Endodermal cell (in vitro differentiated cells): ENCODE measurements at regions not wholly inside any gene's neighbourhood (a gene's known extent, or its start where the extent isn't known, plus 50 kb on each side); places are given as distances from the start of the nearest gene placed in this dataset.

Source experiments
- DNase-seq: peaks from one replicate; pipeline ENCODE4 v3.0.0-alpha.2; 2017
- H3K27ac ChIP-seq: 2 replicates; pipeline ENCODE4 v1.5.1; 2013; ENCODE audit warnings: mild to moderate bottlenecking, low read depth, low read length, moderate library complexity
- H3K27me3 ChIP-seq: 2 replicates; pipeline ENCODE4 v1.6.1; 2013; ENCODE audit warnings: mild to moderate bottlenecking, low read length, moderate library complexity; ENCODE audit not compliant: insufficient read depth, control insufficient read depth, poor library complexity, severe bottlenecking
- H3K36me3 ChIP-seq: 2 replicates; pipeline ENCODE4 v1.7.0; 2013; ENCODE audit warnings: mild to moderate bottlenecking, low read length, moderate library complexity; ENCODE audit not compliant: control insufficient read depth, insufficient read depth
- H3K4me1 ChIP-seq: one replicate; pipeline ENCODE4 v1.7.0; 2013; ENCODE audit warnings: low read length; ENCODE audit not compliant: control insufficient read depth, insufficient read depth
- H3K4me3 ChIP-seq: 2 replicates; pipeline ENCODE4 v1.5.1; 2013; ENCODE audit warnings: mild to moderate bottlenecking, low read length, moderate library complexity
- H3K9ac ChIP-seq: 2 replicates; pipeline ENCODE4 v1.6.1; 2013; ENCODE audit warnings: mild to moderate bottlenecking, low read length, moderate library complexity; ENCODE audit not compliant: poor library complexity, severe bottlenecking; ENCODE audit errors: extremely low read depth
- H3K9me3 ChIP-seq: 2 replicates; pipeline ENCODE4 v1.6.1; 2013; ENCODE audit warnings: mild to moderate bottlenecking, low read length, moderate library complexity; ENCODE audit not compliant: control insufficient read depth
- H3K27ac Mint-ChIP-seq: 2 replicates; pipeline ENCODE4 v1.8.0; 2020; ENCODE audit warnings: mixed read lengths
- H3K27me3 Mint-ChIP-seq: 2 replicates; pipeline ENCODE4 v1.8.0; 2021; ENCODE audit warnings: mild to moderate bottlenecking, mixed read lengths; ENCODE audit not compliant: insufficient read depth
- H3K36me3 Mint-ChIP-seq: 2 replicates; pipeline ENCODE4 v1.8.0; 2020; ENCODE audit warnings: low read depth, mixed read lengths
- H3K4me1 Mint-ChIP-seq: 2 replicates; pipeline ENCODE4 v1.8.0; 2020; ENCODE audit warnings: mixed read lengths
- H3K4me3 Mint-ChIP-seq: 2 replicates; pipeline ENCODE4 v1.8.0; 2020; ENCODE audit warnings: mild to moderate bottlenecking, moderate library complexity, mixed read lengths
- H3K9me3 Mint-ChIP-seq: 2 replicates; pipeline ENCODE4 v1.8.0; 2020; ENCODE audit warnings: mild to moderate bottlenecking, mixed read lengths
- CTCF ChIP-seq: fragments of 200-600 bp; sonication (generic); conservative IDR thresholded peaks from 2 replicates; pipeline ENCODE4 v1.5.0; 2021; ENCODE audit warnings: antibody characterized with exemption, mild to moderate bottlenecking
- WGBS, 2 experiments: methylation state at CpG; one replicate each; pipeline versions ENCODE4 v1.1.5 to v1.1.7; 2013; ENCODE audit warnings: missing lambda C conversion rate in 2 of 2, mixed read lengths in 1 of 2; ENCODE audit not compliant: insufficient coverage in 1 of 2, insufficient read length in 1 of 2; 5-methylcytosine and 5-hydroxymethylcytosine counted together

DNA sequence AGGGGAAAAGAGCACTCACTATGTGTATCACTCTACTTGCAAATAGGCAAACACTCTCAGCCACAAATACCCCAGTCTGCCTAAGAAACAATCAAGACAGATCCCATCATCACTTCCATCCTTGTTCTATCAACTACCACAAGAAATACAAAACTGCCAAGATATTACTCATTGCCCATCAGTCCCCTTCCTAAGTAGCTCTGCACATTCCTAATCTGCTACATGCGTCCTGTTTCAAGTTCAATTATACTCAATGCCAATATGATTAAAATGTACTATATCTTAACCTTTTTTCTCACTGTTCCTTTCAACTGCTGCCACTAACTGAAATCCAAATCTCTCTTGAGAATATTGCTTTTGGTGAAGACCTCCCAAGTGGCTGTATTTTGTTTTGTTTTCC, 1688.4 kb downstream of the PLA2G4A start:
- no peak overlapping the region for H3K4me3 ChIP-seq
- H3K4me1 ChIP-seq = no peaks in the 10 kb centered on the region
- no peaks in the 10 kb centered on the region for H3K27me3 Mint-ChIP-seq
- DNase-seq = no peak
- H3K4me3 Mint-ChIP-seq = no peak overlapping the region
- H3K9me3 Mint-ChIP-seq = no peaks in the 10 kb centered on the region
- no peaks in the 10 kb centered on the region for H3K36me3 Mint-ChIP-seq
- H3K4me1 Mint-ChIP-seq = no peaks in the 10 kb centered on the region
- 100% methylated on average over 1 of the region's 1 CpG for WGBS, 2 experiments
- no peak overlapping the region for H3K27ac Mint-ChIP-seq
- no peak for TF ChIP-seq CTCF
- no peaks in the 10 kb centered on the region for H3K36me3 ChIP-seq
- no peak overlapping the region for H3K27ac ChIP-seq
- no peaks in the 10 kb centered on the region for H3K27me3 ChIP-seq
- H3K9ac ChIP-seq = no peak overlapping the region
- no peaks in the 10 kb centered on the region for H3K9me3 ChIP-seq

DNA sequence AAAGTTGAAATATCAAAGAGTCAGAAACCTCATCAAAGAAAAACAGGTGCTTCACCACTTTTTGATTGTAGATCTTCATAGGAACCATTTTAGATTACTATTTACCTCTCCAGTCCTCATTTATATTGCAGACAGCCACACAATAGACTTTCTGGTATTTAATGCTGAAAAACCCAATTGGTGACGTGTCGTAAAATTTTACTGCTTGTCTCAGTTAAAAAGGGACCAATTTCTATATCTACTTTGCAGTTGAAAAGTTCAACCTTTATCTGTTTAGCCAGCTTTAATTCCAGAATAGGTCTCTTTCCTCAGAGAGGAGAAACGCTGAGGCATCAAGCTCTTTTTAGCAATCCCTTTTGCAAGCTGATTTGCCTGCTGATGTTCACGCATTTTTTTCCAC, 1722.4 kb downstream of the PLA2G4A start:
- no peak for TF ChIP-seq CTCF
- no peaks in the 10 kb centered on the region for H3K9me3 ChIP-seq
- Mint-ChIP-seq H3K4me3 (no peak overlapping the region), H3K36me3 (no peaks in the 10 kb centered on the region), H3K4me1 (no peaks in the 10 kb centered on the region), H3K27me3 (no peaks in the 10 kb centered on the region), H3K27ac (no peak overlapping the region), H3K9me3 (no peaks in the 10 kb centered on the region)
- no peaks in the 10 kb centered on the region for H3K36me3 ChIP-seq
- no peak overlapping the region for H3K27ac ChIP-seq
- no peak overlapping the region for H3K9ac ChIP-seq
- 59 to 63% methylated on average over 3 to 4 of the region's 4 CpGs for WGBS, 2 experiments
- no peaks in the 10 kb centered on the region for H3K4me1 ChIP-seq
- no peaks in the 10 kb centered on the region for H3K27me3 ChIP-seq
- DNase-seq = no peak
- H3K4me3 ChIP-seq = no peak overlapping the region

GRCh38 chr1:188557053-188557452, 1728.3 kb downstream of the PLA2G4A start:
- Histone ChIP-seq H3K9ac (no peak overlapping the region), H3K27ac (no peak overlapping the region), H3K4me3 (no peak overlapping the region), H3K9me3 (no peaks in the 10 kb centered on the region), H3K27me3 (no peaks in the 10 kb centered on the region), H3K4me1 (no peaks in the 10 kb centered on the region), H3K36me3 (no peaks in the 10 kb centered on the region)
- DNase-seq = no peak
- Mint-ChIP-seq H3K9me3 (no peaks in the 10 kb centered on the region), H3K27me3 (no peaks in the 10 kb centered on the region), H3K27ac (no peak overlapping the region), H3K36me3 (no peaks in the 10 kb centered on the region), H3K4me3 (no peak overlapping the region), H3K4me1 (no peaks in the 10 kb centered on the region)
- TF ChIP-seq CTCF = no peak
